ENCODE measurements at regions not wholly inside any gene's neighbourhood (a gene's known extent, or its start where the extent isn't known, plus 50 kb on each side); places are given as distances from the start of the nearest gene placed in this dataset.

- Histone ChIP-seq H3K9me3 (no peaks in the 10 kb centered on the region), H3K27ac (no peak overlapping the region), H3K4me1 (no peaks in the 10 kb centered on the region), H3K4me2 (no peak overlapping the region), H3K4me3 (no peak overlapping the region)
- TF ChIP-seq ESRRA (IDR thresholded peaks at IDR 0.05; ENCODE audit: borderline replicate concordance, low read length) = no peak
- DNase-seq (ENCODE audit: low read depth in 1 of 2, low spot score in 1 of 2) (no peak), ATAC-seq (no peak), FAIRE-seq (no peak)
- 34% methylated on average over 2 of the region's 2 CpGs for WGBS (ENCODE audit: missing lambda C conversion rate)
- ChIA-PET CTCF (no interaction called here), POLR2A (no interaction called here)
Observed at GRCh38 chr3:171535799-171536198, 75.6 kb upstream of the TNIK start.

DNA sequence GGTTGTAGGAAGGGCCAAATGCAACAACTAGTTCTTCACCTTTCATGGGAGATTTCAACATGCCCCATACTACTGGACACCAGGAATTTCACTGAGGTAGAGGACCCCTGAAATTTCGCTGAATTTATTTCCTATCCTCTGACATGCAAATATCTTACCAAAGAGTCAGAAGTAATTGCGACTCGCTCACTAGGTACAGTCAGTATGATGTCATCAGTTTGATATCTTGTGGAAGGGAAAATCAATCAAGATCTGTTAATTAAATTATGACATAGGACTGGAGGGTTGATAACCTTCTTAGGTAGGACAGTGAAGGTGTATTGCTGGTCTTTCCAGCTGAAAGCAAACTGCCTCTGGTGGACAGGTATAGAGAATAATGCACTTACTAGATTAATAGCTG, 74.9 kb upstream of the TNIK start:
- H3K4me2 ChIP-seq = no peak overlapping the region
- no peaks in the 10 kb centered on the region for H3K4me1 ChIP-seq
- H3K4me3 ChIP-seq = no peak overlapping the region
- CTCF ChIA-PET = interaction anchor here (0.6 kb wide), 1 partner anchor 916 kb away, joined by 3 read pairs; no protein-coding TSS in a partner anchor
- DNase-seq (ENCODE audit: low read depth in 1 of 2, low spot score in 1 of 2) = no peak
- FAIRE-seq = no peak
- no peak overlapping the region for H3K27ac ChIP-seq
- POLR2A ChIA-PET = no interaction called here
- H3K9me3 ChIP-seq = no peaks in the 10 kb centered on the region
- 66% methylated on average over 3 of the region's 3 CpGs for WGBS (ENCODE audit: missing lambda C conversion rate)
- no peak for ATAC-seq
- TF ChIP-seq ELK1 (IDR thresholded peaks at IDR 0.05; ENCODE audit: low read depth, low read length) (no peak), NPAS2 (CRISPR knock-in tag; IDR thresholded peaks at IDR 0.05; ENCODE audit: borderline replicate concordance) (no peak), SREBF2 (IDR thresholded peaks at IDR 0.05) (no peak), CEBPB (IDR thresholded peaks at IDR 0.05) (no peak), MAFK (IDR thresholded peaks at IDR 0.05; ENCODE audit: partially characterized antibody) (no peak), KDM5A (IDR thresholded peaks at IDR 0.05) (no peak), POLR2A (IDR thresholded peaks at IDR 0.05; ENCODE audit: low read length) (no peak), HOXB5 (CRISPR knock-in tag; IDR thresholded peaks at IDR 0.05) (no peak), ESRRA (IDR thresholded peaks at IDR 0.05; ENCODE audit: borderline replicate concordance, low read length) (no peak), JUNB (IDR thresholded peaks at IDR 0.05) (no peak), RFX5 (IDR thresholded peaks at IDR 0.05) (no peak), POLR2AphosphoS2 (conservative IDR thresholded peaks at IDR 0.05; ENCODE audit: low read length) (no peak), KDM1A (IDR thresholded peaks at IDR 0.05; ENCODE audit: low read depth) (no peak), TFCP2L1 (CRISPR knock-in tag; IDR thresholded peaks at IDR 0.05) (no peak)
- TF ChIP-seq, protein P1, sequence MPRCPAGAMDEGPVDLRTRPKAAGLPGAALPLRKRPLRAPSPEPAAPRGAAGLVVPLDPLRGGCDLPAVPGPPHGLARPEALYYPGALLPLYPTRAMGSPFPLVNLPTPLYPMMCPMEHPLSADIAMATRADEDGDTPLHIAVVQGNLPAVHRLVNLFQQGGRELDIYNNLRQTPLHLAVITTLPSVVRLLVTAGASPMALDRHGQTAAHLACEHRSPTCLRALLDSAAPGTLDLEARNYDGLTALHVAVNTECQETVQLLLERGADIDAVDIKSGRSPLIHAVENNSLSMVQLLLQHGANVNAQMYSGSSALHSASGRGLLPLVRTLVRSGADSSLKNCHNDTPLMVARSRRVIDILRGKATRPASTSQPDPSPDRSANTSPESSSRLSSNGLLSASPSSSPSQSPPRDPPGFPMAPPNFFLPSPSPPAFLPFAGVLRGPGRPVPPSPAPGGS (IDR thresholded peaks at IDR 0.05) = no peak

GRCh38 chr3:171533702-171534101, 73.5 kb upstream of the TNIK start:
- ATAC-seq (no peak), DNase-seq (ENCODE audit: low read depth in 1 of 2, low spot score in 1 of 2) (no peak), FAIRE-seq (no peak)
- H3K4me1 ChIP-seq = no peaks in the 10 kb centered on the region
- 60% methylated on average over 2 of the region's 2 CpGs for WGBS (ENCODE audit: missing lambda C conversion rate)
- no peak overlapping the region for H3K27ac ChIP-seq
- ChIA-PET CTCF (interaction anchor here (0.8 to 1.1 kb wide), 2 partner anchors 32 to 347 kb away, joined by 3 read pairs; no protein-coding TSS in a partner anchor), POLR2A (no interaction called here)
- no peaks in the 10 kb centered on the region for H3K9me3 ChIP-seq
- no peak overlapping the region for H3K4me2 ChIP-seq
- TF ChIP-seq, protein P2, sequence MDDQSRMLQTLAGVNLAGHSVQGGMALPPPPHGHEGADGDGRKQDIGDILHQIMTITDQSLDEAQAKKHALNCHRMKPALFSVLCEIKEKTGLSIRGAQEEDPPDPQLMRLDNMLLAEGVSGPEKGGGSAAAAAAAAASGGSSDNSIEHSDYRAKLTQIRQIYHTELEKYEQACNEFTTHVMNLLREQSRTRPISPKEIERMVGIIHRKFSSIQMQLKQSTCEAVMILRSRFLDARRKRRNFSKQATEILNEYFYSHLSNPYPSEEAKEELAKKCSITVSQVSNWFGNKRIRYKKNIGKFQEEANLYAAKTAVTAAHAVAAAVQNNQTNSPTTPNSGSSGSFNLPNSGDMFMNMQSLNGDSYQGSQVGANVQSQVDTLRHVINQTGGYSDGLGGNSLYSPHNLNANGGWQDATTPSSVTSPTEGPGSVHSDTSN (IDR thresholded peaks at IDR 0.05) = no peak
- TF ChIP-seq JUN (IDR thresholded peaks at IDR 0.05) (no peak), GATA3 (IDR thresholded peaks at IDR 0.05; ENCODE audit: borderline replicate concordance) (no peak), MAFK (IDR thresholded peaks at IDR 0.05; ENCODE audit: partially characterized antibody) (no peak), TFCP2L1 (CRISPR knock-in tag; IDR thresholded peaks at IDR 0.05) (no peak), POLR2A (IDR thresholded peaks at IDR 0.05; ENCODE audit: low read length) (no peak), HOXB13 (CRISPR knock-in tag; IDR thresholded peaks at IDR 0.05; ENCODE audit: low read depth) (no peak), HOXB5 (CRISPR knock-in tag; IDR thresholded peaks at IDR 0.05) (no peak), KDM5A (IDR thresholded peaks at IDR 0.05) (no peak), SMC3 (IDR thresholded peaks at IDR 0.05) (no peak), RFX5 (IDR thresholded peaks at IDR 0.05) (no peak), FOXS1 (CRISPR knock-in tag; IDR thresholded peaks at IDR 0.05) (no peak), SREBF2 (IDR thresholded peaks at IDR 0.05) (no peak)
- TF ChIP-seq, protein P3, sequence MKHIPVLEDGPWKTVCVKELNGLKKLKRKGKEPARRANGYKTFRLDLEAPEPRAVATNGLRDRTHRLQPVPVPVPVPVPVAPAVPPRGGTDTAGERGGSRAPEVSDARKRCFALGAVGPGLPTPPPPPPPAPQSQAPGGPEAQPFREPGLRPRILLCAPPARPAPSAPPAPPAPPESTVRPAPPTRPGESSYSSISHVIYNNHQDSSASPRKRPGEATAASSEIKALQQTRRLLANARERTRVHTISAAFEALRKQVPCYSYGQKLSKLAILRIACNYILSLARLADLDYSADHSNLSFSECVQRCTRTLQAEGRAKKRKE (CRISPR knock-in tag; IDR thresholded peaks at IDR 0.05; ENCODE audit: low read depth) = no peak
- H3K4me3 ChIP-seq = no peak overlapping the region

Measured in A549 (cell line).